SHP77 treated with DMSO at 0.1 percent for 48 hours (cell line): ENCODE measurements at regions not wholly inside any gene's neighbourhood (a gene's known extent, or its start where the extent isn't known, plus 50 kb on each side); places are given as distances from the start of the nearest gene placed in this dataset.

Experiments
- DNase-seq: peaks from one replicate; lab custom pipeline; 2025; lab: John Stamatoyannopoulos, UW

GRCh38 chr5:68582284-68582683 is 366.7 kb downstream of the PIK3R1 start:
- no peak for DNase-seq

DNA sequence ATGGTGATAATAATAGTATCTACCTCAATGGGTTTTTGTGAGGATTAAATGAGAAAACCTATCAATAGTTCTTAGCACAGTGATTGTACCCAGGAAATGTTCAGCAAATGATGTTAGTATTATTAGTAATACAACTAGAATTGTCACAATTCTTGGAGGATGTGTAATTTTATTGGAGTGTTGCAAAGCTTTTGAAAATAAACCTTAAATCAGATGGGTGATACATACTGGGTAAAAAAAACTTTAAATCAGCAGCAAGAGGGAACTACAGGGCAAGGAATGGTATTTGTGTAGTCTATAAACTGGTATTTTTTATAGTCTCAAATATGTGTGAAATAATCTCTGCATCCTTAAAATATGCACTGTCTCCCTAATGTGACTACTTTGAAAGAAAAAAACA is 371.6 kb downstream of the PIK3R1 start:
- DNase-seq: no peak

GRCh38 chr5:68591850-68592249 is 376.3 kb downstream of the PIK3R1 start:
- no peak for DNase-seq

DNA sequence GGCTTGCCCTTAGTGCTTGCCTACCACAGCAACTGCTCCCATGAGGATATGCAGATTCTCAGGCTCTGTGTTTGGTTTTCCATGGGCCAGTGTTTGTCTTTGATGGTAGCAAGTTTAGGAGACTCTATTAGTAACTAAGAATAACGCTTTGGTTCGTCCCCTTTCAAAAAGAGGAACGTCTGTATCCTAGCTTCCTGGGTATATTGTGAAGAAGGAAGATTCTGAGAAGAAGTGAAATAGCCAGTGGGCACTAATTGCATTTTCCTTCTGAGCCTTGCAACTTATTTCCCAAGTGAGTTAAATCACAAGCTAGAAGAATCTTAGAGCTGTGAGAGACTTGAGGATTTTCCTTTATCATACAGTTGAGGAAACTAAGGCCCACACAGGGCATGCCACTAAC is 376.8 kb downstream of the PIK3R1 start:
- no peak for DNase-seq

- DNase-seq: no peak
These were observed 377.7 kb downstream of the PIK3R1 start for GRCh38 chr5:68593211-68593671.

DNA sequence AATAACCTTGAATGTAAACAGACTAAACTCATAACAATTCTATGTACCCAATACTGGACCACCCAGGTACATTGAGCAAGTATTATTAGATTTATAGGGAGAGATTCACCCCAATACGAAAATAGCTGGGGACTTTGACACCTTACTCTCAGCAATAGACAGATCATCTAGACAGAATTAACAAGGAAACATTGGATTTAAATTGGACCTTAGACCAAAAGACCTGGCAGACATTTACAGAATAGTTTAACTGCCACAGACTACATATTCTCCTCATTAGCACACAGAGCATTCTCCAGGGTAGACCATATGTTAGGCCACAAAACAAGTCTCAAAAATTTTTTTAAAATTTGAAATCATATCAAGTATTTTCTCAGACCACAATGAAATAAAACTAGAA is 397.4 kb downstream of the PIK3R1 start:
- no peak for DNase-seq

DNA sequence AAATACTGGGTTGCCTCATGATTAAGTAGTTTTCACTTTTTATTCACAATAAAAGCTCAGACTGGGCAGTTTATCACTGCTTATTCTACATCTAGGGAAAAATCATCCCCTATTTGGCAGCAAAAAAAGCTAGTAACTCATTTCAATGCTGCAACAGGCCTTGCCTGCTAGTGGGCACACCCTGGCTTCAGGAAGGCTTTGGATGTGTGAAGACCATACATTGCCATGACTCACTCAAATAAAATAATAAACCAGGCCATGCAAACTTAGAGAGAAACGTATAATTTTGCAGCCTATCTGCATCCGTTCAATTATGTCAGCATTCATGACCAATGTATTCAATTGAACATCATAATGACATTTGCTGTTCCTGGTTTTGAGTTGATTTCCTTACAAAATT is 402.9 kb downstream of the PIK3R1 start:
- DNase-seq: no peak

DNA sequence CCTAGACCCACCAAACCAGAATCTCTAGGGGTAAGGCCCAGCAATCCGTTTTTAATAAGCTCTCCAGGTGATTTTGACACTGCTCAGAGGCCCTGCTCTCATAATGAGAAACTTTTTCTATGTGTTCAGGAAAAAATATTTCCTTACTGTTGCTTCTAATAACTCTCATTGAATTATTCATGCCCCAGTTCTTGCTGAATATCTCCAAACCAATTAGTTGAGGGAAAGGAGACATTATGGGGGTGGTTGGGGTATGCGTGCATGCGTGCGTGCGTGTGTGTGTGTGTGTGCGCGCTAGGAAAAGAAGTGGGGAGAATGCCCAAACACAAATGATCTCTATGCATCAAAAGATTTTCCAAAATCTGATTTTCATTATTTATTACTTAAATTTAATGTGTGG is 411.4 kb downstream of the PIK3R1 start:
- DNase-seq: no peak

DNA sequence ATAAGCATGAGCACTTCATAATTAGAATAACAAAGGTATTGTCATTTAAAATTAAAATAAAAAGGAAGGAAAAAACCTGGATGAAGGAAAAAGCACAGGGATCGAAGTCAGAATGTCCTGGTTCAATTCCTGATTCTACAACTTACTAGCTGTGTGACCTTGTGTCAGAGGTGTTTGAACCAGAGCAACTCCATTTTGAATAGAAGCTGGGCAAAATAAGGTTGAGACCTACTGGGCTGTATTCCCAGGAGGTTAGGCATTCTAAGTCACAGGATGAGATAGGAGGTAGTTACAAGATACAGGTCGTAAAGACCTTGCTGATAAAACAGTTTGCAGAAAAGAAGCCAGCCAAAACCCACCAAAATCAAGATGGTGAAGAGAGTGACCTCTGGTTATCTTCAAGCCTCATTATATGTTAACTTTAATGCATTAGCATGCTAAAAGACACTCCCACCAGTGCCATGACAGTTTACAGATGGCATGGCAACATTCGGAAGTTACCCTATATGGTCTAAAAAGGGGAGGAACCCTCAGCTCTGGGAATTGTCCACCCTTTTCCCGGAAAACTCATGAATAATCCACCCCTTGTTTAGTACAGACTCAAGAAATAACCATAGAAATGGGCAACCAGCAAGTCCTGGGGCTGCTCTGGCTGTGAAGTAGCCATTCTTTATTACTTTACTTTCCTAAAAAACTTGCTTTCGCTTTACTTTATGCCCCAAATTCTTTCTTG is 412.7 kb downstream of the PIK3R1 start:
- no peak for DNase-seq

DNA sequence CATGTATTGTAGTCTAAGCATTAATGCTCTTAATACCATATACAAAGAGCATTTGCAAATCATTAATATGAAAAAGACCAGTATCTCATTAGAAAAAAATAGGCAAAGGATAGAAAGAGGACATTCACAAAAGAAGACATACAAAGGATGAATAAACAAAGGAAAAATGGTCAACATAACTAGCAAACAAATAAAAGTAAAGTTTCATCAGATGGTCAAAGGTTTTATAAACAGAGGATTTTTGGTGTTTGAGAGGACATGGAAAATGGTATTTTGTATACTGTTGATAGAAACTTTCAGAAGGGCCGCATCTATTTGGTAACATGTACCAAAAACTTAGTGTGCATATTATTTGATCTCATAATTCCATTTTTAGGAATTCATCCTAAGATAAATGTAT is 414.8 kb downstream of the PIK3R1 start:
- DNase-seq: no peak

GRCh38 chr5:68631884-68632283 is 416.3 kb downstream of the PIK3R1 start:
- DNase-seq: no peak

- no peak for DNase-seq
These were observed 425.7 kb downstream of the PIK3R1 start for GRCh38 chr5:68641211-68641610.

DNA sequence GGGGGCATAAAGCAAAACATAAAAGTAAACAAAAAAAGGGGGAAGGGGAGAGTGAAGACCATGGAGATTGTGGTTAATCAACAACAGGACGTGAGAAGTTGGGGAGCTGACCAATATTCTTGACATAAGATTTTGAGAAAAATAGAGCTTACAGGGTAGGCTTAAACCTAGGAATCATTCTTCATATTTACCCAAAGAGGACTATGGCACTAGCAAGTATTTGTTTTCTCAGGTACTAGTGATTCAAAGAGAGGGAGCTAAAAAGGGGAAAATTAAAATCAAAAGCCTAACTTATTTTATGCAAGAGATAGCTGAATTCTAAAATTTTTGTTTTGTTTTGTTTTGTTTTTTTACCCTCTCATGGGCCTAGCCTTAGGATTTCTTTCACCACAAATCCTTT is 427.5 kb downstream of the PIK3R1 start:
- DNase-seq: no peak

DNA sequence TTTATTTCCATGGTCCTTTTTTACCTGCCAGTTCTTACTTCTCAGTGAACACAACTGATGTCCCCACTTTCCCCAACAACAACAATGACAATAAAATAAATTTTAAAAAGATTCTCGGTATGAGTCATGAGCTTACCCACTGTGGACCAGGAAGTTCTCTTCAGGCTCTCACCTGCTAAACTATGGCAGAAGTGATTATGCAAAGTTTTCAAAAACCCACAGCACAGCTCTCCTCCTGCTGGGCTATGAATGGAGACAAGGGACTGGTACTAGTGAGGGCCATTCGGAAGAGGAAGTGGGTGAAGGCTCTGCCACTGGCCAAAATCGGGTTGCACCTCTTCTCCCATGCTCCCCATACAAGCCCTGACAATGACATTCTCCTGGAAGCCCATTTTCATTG is 429.4 kb downstream of the PIK3R1 start:
- DNase-seq: no peak

GRCh38 chr5:68646144-68646543 is 430.6 kb downstream of the PIK3R1 start:
- DNase-seq: no peak

GRCh38 chr5:68647743-68648142 is 432.2 kb downstream of the PIK3R1 start:
- DNase-seq: no peak

GRCh38 chr5:68648944-68649857 is 433.6 kb downstream of the PIK3R1 start:
- DNase-seq: no peak

DNA sequence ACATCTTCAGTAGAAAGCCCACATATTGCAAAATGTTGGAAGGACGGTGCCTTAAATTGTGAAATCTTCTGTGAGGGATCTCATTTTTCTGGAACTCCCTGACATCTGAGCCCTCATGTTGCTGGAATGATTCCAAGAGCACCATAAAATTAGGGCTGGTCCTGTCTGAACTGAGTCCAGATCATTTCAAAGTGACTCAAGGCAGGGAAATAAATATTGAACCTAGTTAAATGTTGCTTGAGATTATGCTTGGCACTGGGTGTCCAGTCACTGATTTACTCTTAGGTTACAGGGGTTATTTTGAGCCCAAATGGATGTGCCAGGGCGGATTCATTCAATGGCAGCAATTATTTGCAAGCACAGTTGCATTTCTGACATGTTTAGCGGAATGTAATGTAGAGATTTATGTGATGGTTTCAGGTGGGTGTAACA is 437.0 kb downstream of the PIK3R1 start:
- no peak for DNase-seq

- DNase-seq: no peak
These were observed 437.9 kb downstream of the PIK3R1 start for GRCh38 chr5:68653471-68653870.

GRCh38 chr5:68657055-68657961 is 436.5 kb upstream of the SLC30A5 start:
- DNase-seq: no peak

DNA sequence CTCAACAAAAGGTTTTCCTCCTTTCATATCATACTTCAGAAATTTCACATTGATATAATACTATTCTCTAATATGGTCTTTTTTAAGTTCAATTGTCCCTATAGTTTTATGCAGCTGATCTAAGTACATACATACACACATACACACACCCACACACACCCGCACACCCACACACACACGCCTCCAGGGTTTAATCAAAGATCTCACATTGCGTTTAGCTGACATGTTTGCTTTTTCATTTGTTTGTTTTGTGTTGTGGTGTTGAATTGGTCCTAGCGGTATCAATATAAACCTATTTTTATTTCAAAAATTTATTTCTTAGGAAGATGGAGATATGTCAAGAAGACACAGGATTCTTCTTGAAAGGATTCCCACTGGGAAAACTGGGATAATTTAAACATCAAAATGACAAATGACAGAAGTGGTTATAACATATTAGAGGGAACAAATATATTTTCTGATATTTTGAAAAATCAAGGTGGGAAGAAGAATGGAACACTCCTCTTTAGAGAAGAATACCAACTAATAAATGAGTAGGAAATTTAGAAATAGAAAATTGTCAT is 434.9 kb upstream of the SLC30A5 start:
- no peak for DNase-seq

DNA sequence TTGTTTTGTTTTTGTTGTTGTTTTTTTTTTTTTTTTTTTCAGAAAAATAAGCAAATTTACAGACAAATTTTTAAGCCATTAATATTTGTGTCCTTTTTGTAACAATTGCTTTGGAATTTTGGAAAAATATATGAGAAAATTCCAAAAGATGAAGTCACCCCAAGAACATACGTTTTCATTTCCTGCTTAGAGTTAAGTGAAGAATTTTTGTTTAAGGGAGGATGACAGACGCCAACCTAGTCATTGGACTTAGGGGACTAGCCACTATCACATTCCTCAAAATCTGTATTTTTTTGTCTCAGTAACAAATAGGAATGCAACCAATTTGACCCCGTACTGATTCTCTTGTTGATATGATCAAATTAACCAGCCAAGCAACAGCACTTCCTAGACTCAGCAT is 433.9 kb upstream of the SLC30A5 start:
- no peak for DNase-seq
